Neural cell (in vitro differentiated cells): ENCODE measurements at regions not wholly inside any gene's neighbourhood (a gene's known extent, or its start where the extent isn't known, plus 50 kb on each side); places are given as distances from the start of the nearest gene placed in this dataset.

Experiments
- H2AFZ ChIP-seq: fragments of 200-600, 300-800 bp; sonication (generic), shearing (Covaris generic); 2 replicates; pipeline ENCODE4 v1.6.0; 2014; ENCODE audit warnings: low read depth, mild to moderate bottlenecking, antibody characterized with exemption, low read length, moderate library complexity
- H3F3A ChIP-seq: fragments of 200-600 bp; shearing (Covaris generic); 2 replicates; pipeline ENCODE4 v1.6.1; 2016; ENCODE audit warnings: mild to moderate bottlenecking, moderate library complexity, mixed read lengths, antibody characterized with exemption, low read length; ENCODE audit not compliant: insufficient read depth, poor library complexity, severe bottlenecking
- H3K27ac ChIP-seq: fragments of 200-600, 300-800 bp; sonication (generic), shearing (Covaris generic); 2 replicates; pipeline ENCODE4 v1.5.1; 2014; ENCODE audit warnings: mild to moderate bottlenecking, low read length, moderate library complexity
- H3K27me3 ChIP-seq: fragments of 300-800, 200-600 bp; sonication (generic), shearing (Covaris generic); 2 replicates; pipeline ENCODE4 v1.6.0; 2014; ENCODE audit warnings: mild to moderate bottlenecking, low read depth, low read length, moderate library complexity; ENCODE audit not compliant: insufficient read depth
- H3K36me3 ChIP-seq: fragments of 300-800, 200-600 bp; sonication (generic), shearing (Covaris generic); 2 replicates; pipeline ENCODE4 v1.5.1; 2014; ENCODE audit warnings: mild to moderate bottlenecking, antibody characterized with exemption, low read length, moderate library complexity; ENCODE audit not compliant: insufficient read depth
- H3K4me2 ChIP-seq: fragments of 300-800, 200-600 bp; sonication (generic), shearing (Covaris generic); 2 replicates; pipeline ENCODE4 v1.6.0; 2014; ENCODE audit warnings: mild to moderate bottlenecking, low read length
- H3K4me3 ChIP-seq: fragments of 300-800, 200-600 bp; sonication (generic), shearing (Covaris generic); 2 replicates; pipeline ENCODE4 v1.5.1; 2014; ENCODE audit warnings: mild to moderate bottlenecking, low read length, moderate library complexity
- H3K79me2 ChIP-seq: fragments of 200-600 bp; shearing (Covaris generic); replicated peaks from 2 replicates; pipeline ENCODE4 v1.6.0; 2014; ENCODE audit warnings: mild to moderate bottlenecking, low read length, moderate library complexity; ENCODE audit not compliant: insufficient read depth
- H3K9ac ChIP-seq: fragments of 300-800, 200-600 bp; sonication (generic), shearing (Covaris generic); 2 replicates; pipeline ENCODE4 v1.6.1; 2016; ENCODE audit warnings: mild to moderate bottlenecking, low read length, mixed read lengths
- H3K9me2 ChIP-seq: fragments of 200-600 bp; shearing (Covaris generic); 2 replicates; pipeline ENCODE4 v1.6.1; 2016; ENCODE audit warnings: mild to moderate bottlenecking, low read length, mixed read lengths; ENCODE audit not compliant: insufficient read depth
- H3K9me3 ChIP-seq: fragments of 200-600, 300-800 bp; sonication (generic), shearing (Covaris generic); 2 replicates; pipeline ENCODE4 v1.6.1; 2016; ENCODE audit warnings: mild to moderate bottlenecking, mixed run types, low read length, moderate library complexity, mixed read lengths
- H4K20me1 ChIP-seq: fragments of 200-600 bp; shearing (Covaris generic); 2 replicates; pipeline ENCODE4 v1.6.1; 2016; ENCODE audit warnings: mild to moderate bottlenecking, mixed run types; ENCODE audit not compliant: insufficient read depth
- CTCF ChIP-seq: fragments of 450-650 bp; IDR thresholded peaks from 2 replicates; pipeline ENCODE4 v1.5.1; 2014; ENCODE audit warnings: antibody characterized with exemption, mild to moderate bottlenecking, moderate library complexity; ENCODE audit not compliant: poor library complexity, severe bottlenecking
- EP300 ChIP-seq: fragments of 450-650 bp; conservative IDR thresholded peaks from 2 replicates; pipeline ENCODE4 v1.6.1; 2014; ENCODE audit warnings: antibody characterized with exemption, mild to moderate bottlenecking, moderate library complexity; ENCODE audit not compliant: poor library complexity, severe bottlenecking
- EZH2 ChIP-seq: fragments of 200-600, 300-800 bp; shearing (Covaris generic), sonication (generic); IDR thresholded peaks from 2 replicates; pipeline ENCODE4 v1.6.1; 2014; ENCODE audit warnings: antibody characterized with exemption, low read length, borderline replicate concordance, mild to moderate bottlenecking; ENCODE audit not compliant: insufficient read depth, poor library complexity, severe bottlenecking
- MXI1 ChIP-seq: fragments of 450-650 bp; conservative IDR thresholded peaks from 2 replicates; pipeline ENCODE4 v1.6.1; 2014; ENCODE audit warnings: antibody characterized with exemption, mild to moderate bottlenecking; ENCODE audit not compliant: poor library complexity, severe bottlenecking
- POLR2AphosphoS5 ChIP-seq: IDR thresholded peaks from 2 replicates; pipeline ENCODE4 v1.6.1; 2012
- RAD21 ChIP-seq: fragments of 450-650 bp; conservative IDR thresholded peaks from 2 replicates; pipeline ENCODE4 v1.6.1; 2014; ENCODE audit warnings: antibody characterized with exemption, mild to moderate bottlenecking, moderate library complexity
- REST ChIP-seq: IDR thresholded peaks from 2 replicates; pipeline ENCODE4 v1.6.1; 2012; ENCODE audit warnings: borderline replicate concordance
- SMC3 ChIP-seq: fragments of 450-650 bp; conservative IDR thresholded peaks from 2 replicates; pipeline ENCODE4 v1.6.1; 2014; ENCODE audit warnings: antibody characterized with exemption, mild to moderate bottlenecking, moderate library complexity; ENCODE audit not compliant: poor library complexity
- TAF1 ChIP-seq: IDR thresholded peaks from 2 replicates; pipeline ENCODE4 v1.6.1; 2012; ENCODE audit warnings: low read depth

DNA sequence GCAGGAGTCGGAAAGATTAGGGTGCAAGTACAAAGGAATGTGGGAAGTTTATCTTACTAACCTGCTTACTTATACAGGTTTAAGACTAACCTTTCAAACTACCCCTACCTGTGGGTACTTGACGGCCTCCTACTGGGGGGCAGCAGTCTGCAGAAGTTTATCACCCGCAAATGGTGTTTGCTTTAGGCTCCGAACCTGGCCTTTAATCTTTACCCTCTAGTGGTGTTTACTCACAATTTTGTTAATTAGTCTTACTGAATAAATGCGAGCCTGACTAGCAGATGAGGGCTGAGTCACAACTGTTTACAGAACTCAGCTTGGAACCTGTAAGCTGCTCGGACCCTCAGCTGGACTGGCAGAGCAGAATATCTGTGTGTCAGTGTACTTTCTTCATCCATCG lies 204.2 kb upstream of the GPRIN3 start:
- Histone ChIP-seq H3K9me3 (no peaks in the 10 kb centered on the region), H3K4me2 (no peak overlapping the region), H4K20me1 (no peaks in the 10 kb centered on the region), H3K4me3 (no peak overlapping the region), H3K27ac (no peak overlapping the region), H3K79me2 (no peaks in the 10 kb centered on the region), H3K9me2 (no peaks in the 10 kb centered on the region), H3K36me3 (no peaks in the 10 kb centered on the region), H2AFZ (no peak overlapping the region), H3F3A (no peaks in the 10 kb centered on the region), H3K9ac (no peak overlapping the region), H3K27me3 (no peaks in the 10 kb centered on the region)
- no peak for TF ChIP-seq POLR2AphosphoS5
- no peak for TF ChIP-seq TAF1
- TF ChIP-seq EZH2 = no peak
- no peak for TF ChIP-seq SMC3
- no peak for TF ChIP-seq RAD21
- TF ChIP-seq MXI1 = no peak
- TF ChIP-seq REST = no peak
- TF ChIP-seq EP300 = no peak
- no peak for TF ChIP-seq CTCF

DNA sequence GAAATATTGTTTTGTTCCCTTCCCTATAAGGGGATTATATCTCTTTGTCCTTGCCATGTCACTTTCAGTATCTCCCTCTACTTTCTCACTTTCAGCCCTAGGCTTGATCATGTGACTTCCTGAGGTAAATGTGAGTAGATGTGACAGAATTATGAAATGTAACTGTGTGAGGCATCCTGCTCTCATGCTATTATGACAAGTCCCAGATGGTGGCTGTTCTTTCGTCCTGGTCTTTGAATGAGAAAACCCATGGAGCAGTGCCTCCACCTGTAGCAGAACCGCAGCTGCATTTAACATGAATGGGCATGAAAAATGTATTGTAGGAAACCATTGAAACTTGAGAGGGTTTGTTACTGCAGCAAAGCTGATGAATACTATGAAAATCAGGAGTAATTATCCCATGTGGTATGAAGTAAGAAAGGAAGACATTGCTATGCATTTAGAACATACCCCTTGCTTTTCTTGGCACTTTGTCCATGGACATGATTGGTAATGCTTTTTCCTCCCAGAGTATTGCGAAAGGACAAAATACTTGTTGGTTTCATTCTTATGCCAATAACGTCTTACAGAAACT lies 202.2 kb upstream of the GPRIN3 start:
- Histone ChIP-seq H3K36me3 (no peaks in the 10 kb centered on the region), H3K27me3 (no peaks in the 10 kb centered on the region), H3K4me2 (no peak overlapping the region), H2AFZ (no peak overlapping the region), H3K4me3 (no peak overlapping the region), H3K9ac (no peak overlapping the region), H4K20me1 (no peaks in the 10 kb centered on the region), H3K27ac (no peak overlapping the region), H3K9me2 (no peaks in the 10 kb centered on the region), H3F3A (no peaks in the 10 kb centered on the region), H3K9me3 (no peaks in the 10 kb centered on the region), H3K79me2 (no peaks in the 10 kb centered on the region)
- no peak for TF ChIP-seq REST
- TF ChIP-seq RAD21 = no peak
- no peak for TF ChIP-seq CTCF
- no peak for TF ChIP-seq MXI1
- no peak for TF ChIP-seq POLR2AphosphoS5
- no peak for TF ChIP-seq EZH2
- TF ChIP-seq EP300 = no peak
- no peak for TF ChIP-seq TAF1
- TF ChIP-seq SMC3 = no peak
